SK-N-SH treated with all-trans-retinoic acid at 6 μM for 48 hours (cell line): ENCODE measurements at regions not wholly inside any gene's neighbourhood (a gene's known extent, or its start where the extent isn't known, plus 50 kb on each side); places are given as distances from the start of the nearest gene placed in this dataset.

ENCODE experiments used
- BACH2 ChIP-seq: fragments of 250-450 bp; sonication (Bioruptor Pico); IDR thresholded peaks from 2 replicates; pipeline ENCODE4 v1.9.0; 2021; ENCODE audit warnings: mild to moderate bottlenecking, borderline replicate concordance
- CSRNP3 ChIP-seq: fragments of 250-450 bp; sonication (Bioruptor Pico); IDR thresholded peaks from 2 replicates; pipeline ENCODE4 v1.5.1; 2021; ENCODE audit warnings: mild to moderate bottlenecking, moderate library complexity
- ESRRG ChIP-seq: fragments of 250-450 bp; sonication (Bioruptor Pico); IDR thresholded peaks from 2 replicates; pipeline ENCODE4 v1.6.1; 2021; ENCODE audit warnings: mild to moderate bottlenecking
- GLIS3 ChIP-seq: fragments of 250-450 bp; sonication (Bioruptor Pico); IDR thresholded peaks from 2 replicates; pipeline ENCODE4 v1.5.0; 2020; ENCODE audit warnings: mild to moderate bottlenecking, moderate library complexity
- ISL1 ChIP-seq: fragments of 250-450 bp; sonication (Bioruptor Pico); IDR thresholded peaks from 2 replicates; pipeline ENCODE4 v2.1.2; 2022; ENCODE audit warnings: mild to moderate bottlenecking, moderate library complexity
- TOX ChIP-seq: fragments of 250-450 bp; sonication (Bioruptor Pico); IDR thresholded peaks from 2 replicates; pipeline ENCODE4 v1.8.0; 2021; ENCODE audit warnings: mild to moderate bottlenecking, moderate library complexity, borderline replicate concordance
- TSHZ2 ChIP-seq: fragments of 250-450 bp; sonication (Bioruptor Pico); IDR thresholded peaks from 2 replicates; pipeline ENCODE4 v1.5.0; 2020; ENCODE audit warnings: mild to moderate bottlenecking, moderate library complexity
- ZFP3 ChIP-seq: fragments of 250-450 bp; sonication (Bioruptor Pico); IDR thresholded peaks from 2 replicates; pipeline ENCODE4 v1.5.0; 2020; ENCODE audit warnings: mild to moderate bottlenecking, moderate library complexity
- ZNF565 ChIP-seq: fragments of 450-650 bp; formaldehyde crosslinking; conservative IDR thresholded peaks from 2 replicates; pipeline ENCODE4 v1.5.0; 2020; ENCODE audit warnings: low read depth, mild to moderate bottlenecking, moderate library complexity

- TF ChIP-seq CSRNP3 (CRISPR knock-in tag) (no peak), TOX (CRISPR knock-in tag) (no peak), ZNF565 (CRISPR knock-in tag) (no peak), ISL1 (CRISPR knock-in tag) (no peak), ZFP3 (CRISPR knock-in tag) (no peak), TSHZ2 (no peak), ESRRG (CRISPR knock-in tag) (no peak), BACH2 (CRISPR knock-in tag) (no peak), GLIS3 (CRISPR knock-in tag) (no peak)
These were observed 247.0 kb upstream of the RARB start for GRCh38 chr3:25181096-25181495.
